ENCODE measurements at regions not wholly inside any gene's neighbourhood (a gene's known extent, or its start where the extent isn't known, plus 50 kb on each side); places are given as distances from the start of the nearest gene placed in this dataset.

GRCh38 chr14:22265319-22266141 is 323.5 kb downstream of the DAD1 start:
- Histone ChIP-seq H3K4me1 (ENCODE audit: insufficient read depth, insufficient read length) (no peaks in the 10 kb centered on the region), H3K36me3 (ENCODE audit: insufficient read depth, insufficient read length, low read length) (no peaks in the 10 kb centered on the region), H3K27me3 (ENCODE audit: insufficient read depth, insufficient read length) (no peaks in the 10 kb centered on the region), H3K9me3 (ENCODE audit: insufficient read depth, low read length) (no peaks in the 10 kb centered on the region), H3K9ac (ENCODE audit: insufficient read length, low read depth) (no peak overlapping the region), H3K4me3 (ENCODE audit: insufficient read length, low read depth) (no peak overlapping the region)
- TF ChIP-seq ZNF274 (IDR thresholded peaks at IDR 0.05; ENCODE audit: low read depth, low read length) (no peak), SUZ12 (IDR thresholded peaks at IDR 0.05; ENCODE audit: extremely low read depth, insufficient read depth, insufficient read length) (no peak), YY1 (IDR thresholded peaks at IDR 0.05; ENCODE audit: insufficient read depth, insufficient read length) (no peak)
- DNase-seq (ENCODE audit: low read depth, low spot score), result no peak

- H3K27me3 ChIP-seq (ENCODE audit: insufficient read depth, insufficient read length), result no peaks in the 10 kb centered on the region
- no peaks in the 10 kb centered on the region for H3K9me3 ChIP-seq (ENCODE audit: insufficient read depth, low read length)
- no peak for DNase-seq (ENCODE audit: low read depth, low spot score)
- TF ChIP-seq YY1 (IDR thresholded peaks at IDR 0.05; ENCODE audit: insufficient read depth, insufficient read length), result no peak
- TF ChIP-seq SUZ12 (IDR thresholded peaks at IDR 0.05; ENCODE audit: extremely low read depth, insufficient read depth, insufficient read length), result no peak
- TF ChIP-seq ZNF274 (IDR thresholded peaks at IDR 0.05; ENCODE audit: low read depth, low read length), result no peak
- no peaks in the 10 kb centered on the region for H3K4me1 ChIP-seq (ENCODE audit: insufficient read depth, insufficient read length)
- no peaks in the 10 kb centered on the region for H3K36me3 ChIP-seq (ENCODE audit: insufficient read depth, insufficient read length, low read length)
- H3K4me3 ChIP-seq (ENCODE audit: insufficient read length, low read depth), result no peak overlapping the region
- no peak overlapping the region for H3K9ac ChIP-seq (ENCODE audit: insufficient read length, low read depth)
Observed at GRCh38 chr14:22264759-22265158, 324.3 kb downstream of the DAD1 start.

- DNase-seq (ENCODE audit: low read depth, low spot score), result no peak
- TF ChIP-seq YY1 (IDR thresholded peaks at IDR 0.05; ENCODE audit: insufficient read depth, insufficient read length) (no peak), ZNF274 (IDR thresholded peaks at IDR 0.05; ENCODE audit: low read depth, low read length) (no peak)
- H3K36me3 ChIP-seq (ENCODE audit: insufficient read depth, insufficient read length, low read length), result no peaks in the 10 kb centered on the region
- no peaks in the 10 kb centered on the region for H3K27me3 ChIP-seq (ENCODE audit: insufficient read depth, insufficient read length)
- no peaks in the 10 kb centered on the region for H3K4me1 ChIP-seq (ENCODE audit: insufficient read depth, insufficient read length)
- no peak overlapping the region for H3K4me3 ChIP-seq (ENCODE audit: insufficient read length, low read depth)
- H3K9ac ChIP-seq (ENCODE audit: insufficient read length, low read depth), result no peak overlapping the region
- H3K9me3 ChIP-seq (ENCODE audit: insufficient read depth, low read length), result no peaks in the 10 kb centered on the region
Observed at GRCh38 chr14:22263961-22264360, 325.1 kb downstream of the DAD1 start.

DNA sequence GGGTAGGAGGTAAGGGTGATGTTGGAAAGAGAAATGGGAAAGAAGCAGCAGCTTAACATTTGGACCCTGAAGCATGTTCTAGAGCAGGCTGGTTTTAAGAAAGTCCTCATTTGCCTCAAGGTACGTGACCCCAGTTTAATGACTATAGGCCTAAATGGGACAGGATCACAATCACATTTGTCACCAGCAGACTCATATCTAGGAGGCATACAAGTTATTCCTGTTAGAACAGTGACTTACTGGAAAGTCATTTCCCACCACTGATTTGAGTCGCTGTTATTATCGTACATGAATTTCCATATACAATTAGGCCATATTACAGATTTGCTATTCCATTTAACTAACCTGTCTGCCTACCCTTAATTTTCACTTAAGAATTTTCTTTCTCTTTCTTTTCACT is 326.1 kb downstream of the DAD1 start:
- Histone ChIP-seq H3K9ac (ENCODE audit: insufficient read length, low read depth) (no peak overlapping the region), H3K4me3 (ENCODE audit: insufficient read length, low read depth) (no peak overlapping the region), H3K27me3 (ENCODE audit: insufficient read depth, insufficient read length) (no peaks in the 10 kb centered on the region), H3K36me3 (ENCODE audit: insufficient read depth, insufficient read length, low read length) (no peaks in the 10 kb centered on the region), H3K9me3 (ENCODE audit: insufficient read depth, low read length) (no peaks in the 10 kb centered on the region), H3K4me1 (ENCODE audit: insufficient read depth, insufficient read length) (no peaks in the 10 kb centered on the region)
- no peak for TF ChIP-seq YY1 (IDR thresholded peaks at IDR 0.05; ENCODE audit: insufficient read depth, insufficient read length)
- no peak for TF ChIP-seq SUZ12 (IDR thresholded peaks at IDR 0.05; ENCODE audit: extremely low read depth, insufficient read depth, insufficient read length)
- TF ChIP-seq ZNF274 (IDR thresholded peaks at IDR 0.05; ENCODE audit: low read depth, low read length), result no peak
- DNase-seq (ENCODE audit: low read depth, low spot score), result no peak

- no peak for DNase-seq (ENCODE audit: low read depth, low spot score)
- H3K9ac ChIP-seq (ENCODE audit: insufficient read length, low read depth), result no peak overlapping the region
- H3K27me3 ChIP-seq (ENCODE audit: insufficient read depth, insufficient read length), result no peaks in the 10 kb centered on the region
- TF ChIP-seq ZNF274 (IDR thresholded peaks at IDR 0.05; ENCODE audit: low read depth, low read length) (no peak), YY1 (IDR thresholded peaks at IDR 0.05; ENCODE audit: insufficient read depth, insufficient read length) (no peak), SUZ12 (IDR thresholded peaks at IDR 0.05; ENCODE audit: extremely low read depth, insufficient read depth, insufficient read length) (no peak)
- no peaks in the 10 kb centered on the region for H3K36me3 ChIP-seq (ENCODE audit: insufficient read depth, insufficient read length, low read length)
- no peak overlapping the region for H3K4me3 ChIP-seq (ENCODE audit: insufficient read length, low read depth)
- no peaks in the 10 kb centered on the region for H3K9me3 ChIP-seq (ENCODE audit: insufficient read depth, low read length)
- no peaks in the 10 kb centered on the region for H3K4me1 ChIP-seq (ENCODE audit: insufficient read depth, insufficient read length)
Observed at GRCh38 chr14:22255017-22255950, 333.7 kb downstream of the DAD1 start.

DNA sequence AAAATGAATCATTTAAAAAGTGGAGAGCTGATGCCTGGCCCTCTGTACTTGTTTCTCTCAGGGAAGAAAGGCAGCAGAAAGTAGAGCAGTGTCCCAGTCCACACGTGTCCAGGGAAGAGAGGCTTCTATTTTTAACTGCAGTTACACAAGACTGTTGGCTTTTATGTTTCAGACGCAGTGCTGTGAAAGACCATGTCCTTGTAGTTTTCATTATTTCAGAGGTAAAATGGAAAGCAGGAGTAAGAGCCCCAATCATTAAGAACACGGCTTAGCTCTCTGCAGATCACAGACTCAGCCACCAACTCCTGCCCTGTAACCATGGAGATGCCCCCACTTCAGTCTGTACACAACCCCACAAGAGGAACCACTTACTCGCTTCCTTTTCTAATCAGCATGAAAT is 336.3 kb downstream of the DAD1 start:
- H3K36me3 ChIP-seq (ENCODE audit: insufficient read depth, insufficient read length, low read length), result no peaks in the 10 kb centered on the region
- H3K4me1 ChIP-seq (ENCODE audit: insufficient read depth, insufficient read length), result no peaks in the 10 kb centered on the region
- no peak overlapping the region for H3K9ac ChIP-seq (ENCODE audit: insufficient read length, low read depth)
- no peak overlapping the region for H3K4me3 ChIP-seq (ENCODE audit: insufficient read length, low read depth)
- H3K27me3 ChIP-seq (ENCODE audit: insufficient read depth, insufficient read length), result no peaks in the 10 kb centered on the region
- TF ChIP-seq ZNF274 (IDR thresholded peaks at IDR 0.05; ENCODE audit: low read depth, low read length), result no peak
- no peak for TF ChIP-seq SUZ12 (IDR thresholded peaks at IDR 0.05; ENCODE audit: extremely low read depth, insufficient read depth, insufficient read length)
- no peak for TF ChIP-seq YY1 (IDR thresholded peaks at IDR 0.05; ENCODE audit: insufficient read depth, insufficient read length)
- DNase-seq (ENCODE audit: low read depth, low spot score), result no peak
- no peaks in the 10 kb centered on the region for H3K9me3 ChIP-seq (ENCODE audit: insufficient read depth, low read length)

- no peak overlapping the region for H3K4me3 ChIP-seq (ENCODE audit: insufficient read length, low read depth)
- no peak for DNase-seq (ENCODE audit: low read depth, low spot score)
- no peaks in the 10 kb centered on the region for H3K9me3 ChIP-seq (ENCODE audit: insufficient read depth, low read length)
- no peaks in the 10 kb centered on the region for H3K27me3 ChIP-seq (ENCODE audit: insufficient read depth, insufficient read length)
- TF ChIP-seq ZNF274 (IDR thresholded peaks at IDR 0.05; ENCODE audit: low read depth, low read length) (no peak), SUZ12 (IDR thresholded peaks at IDR 0.05; ENCODE audit: extremely low read depth, insufficient read depth, insufficient read length) (no peak), YY1 (IDR thresholded peaks at IDR 0.05; ENCODE audit: insufficient read depth, insufficient read length) (no peak)
- H3K36me3 ChIP-seq (ENCODE audit: insufficient read depth, insufficient read length, low read length), result no peaks in the 10 kb centered on the region
- H3K9ac ChIP-seq (ENCODE audit: insufficient read length, low read depth), result no peak overlapping the region
- H3K4me1 ChIP-seq (ENCODE audit: insufficient read depth, insufficient read length), result no peaks in the 10 kb centered on the region
Observed at GRCh38 chr14:22251090-22251489, 337.9 kb downstream of the DAD1 start.

Data from NT2/D1 (cell line).